NCI-H2081 (cell line): ENCODE measurements at regions not wholly inside any gene's neighbourhood (a gene's known extent, or its start where the extent isn't known, plus 50 kb on each side); places are given as distances from the start of the nearest gene placed in this dataset.

Experiments
- DNase-seq, 2 experiments: peaks; one replicate each; lab custom pipeline; 2025; lab: John Stamatoyannopoulos, UW

DNA sequence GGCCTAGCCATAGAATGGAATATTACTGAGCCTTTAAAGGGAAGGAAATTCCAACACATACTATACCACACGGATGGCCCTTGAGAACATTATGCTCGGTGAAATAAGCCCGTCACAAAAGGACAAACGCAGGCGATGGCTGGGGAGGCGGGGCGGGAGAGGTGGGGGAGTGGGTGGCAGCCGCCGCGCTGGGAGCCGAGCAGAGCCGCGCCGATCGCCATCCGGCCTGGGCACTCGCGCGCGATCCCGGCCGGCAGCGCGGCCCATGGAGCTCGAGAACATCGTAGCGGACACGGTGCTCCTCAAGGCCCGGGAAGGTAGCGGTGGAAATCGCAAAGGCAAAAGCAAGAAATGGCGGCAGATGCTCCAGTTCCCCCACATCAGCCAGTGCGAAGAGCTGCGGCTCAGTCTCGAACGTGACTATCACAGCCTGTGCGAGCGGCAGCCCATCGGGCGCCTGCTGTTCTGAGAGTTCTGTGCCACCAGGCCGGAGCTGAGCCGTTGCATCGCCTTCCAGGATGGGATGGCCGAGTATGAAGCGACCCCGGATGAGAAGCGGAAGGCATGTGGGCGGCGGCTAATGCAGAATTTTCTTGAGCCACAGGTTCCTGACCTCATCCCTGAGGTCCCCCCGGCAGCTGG is 140.1 kb downstream of the ZDHHC20 start:
- DNase-seq, result no peak

DNA sequence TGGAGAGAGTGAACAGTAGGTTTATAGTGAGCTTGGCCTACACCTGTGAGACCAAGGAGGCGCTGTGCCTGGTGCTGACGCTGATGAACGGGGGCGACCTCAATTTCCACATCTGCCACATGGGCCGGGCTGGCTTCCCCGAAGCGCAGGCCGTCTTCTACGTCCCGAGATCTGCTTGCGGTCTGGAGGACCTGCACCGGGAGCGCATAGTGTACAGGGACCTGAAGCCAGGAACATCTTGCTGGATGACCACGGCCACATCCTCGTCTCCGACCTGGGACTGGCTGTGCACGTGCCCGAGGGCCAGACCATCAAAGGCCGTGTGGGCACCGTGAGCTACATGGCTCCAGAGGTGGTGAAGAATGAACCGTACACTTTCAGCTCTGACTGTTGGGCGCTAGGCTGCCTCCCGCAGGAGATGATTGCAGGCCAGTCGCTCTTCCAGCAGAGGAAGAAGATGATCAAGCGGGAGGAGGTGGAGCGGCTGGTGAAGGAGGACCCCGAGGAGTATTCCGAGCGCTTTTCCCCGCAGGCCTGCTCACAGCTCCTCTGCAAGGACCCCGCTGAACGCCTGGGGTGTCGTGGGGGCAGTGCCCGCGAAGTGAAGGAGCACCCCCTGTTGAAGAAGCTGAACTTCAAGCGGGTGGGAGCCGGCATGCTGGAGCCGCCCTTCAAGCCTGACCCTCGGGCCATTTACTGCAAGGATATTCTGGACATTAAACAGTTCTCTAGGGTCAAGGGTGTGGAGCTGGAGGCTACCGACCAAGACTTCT is 139.0 kb downstream of the ZDHHC20 start:
- no peak for DNase-seq

DNA sequence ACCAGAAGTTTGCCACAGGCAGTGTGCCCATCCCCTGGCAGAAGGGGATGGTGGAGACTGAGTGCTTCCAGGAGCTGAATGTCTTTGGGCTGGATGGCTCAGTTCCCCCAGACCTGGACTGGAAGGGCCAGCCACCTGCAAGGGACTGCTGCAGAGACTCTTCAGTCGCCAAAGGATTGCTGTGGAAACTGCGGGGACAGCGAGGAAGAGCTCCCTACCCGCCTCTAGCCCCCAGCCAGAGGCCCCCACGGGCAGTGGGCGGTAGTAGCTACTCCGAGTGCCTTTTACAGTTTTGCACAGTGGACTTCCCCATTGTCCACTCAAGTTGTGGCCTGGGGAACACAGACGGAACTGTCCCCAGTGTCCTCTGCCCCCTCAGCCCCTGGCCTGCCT is 138.5 kb downstream of the ZDHHC20 start:
- no peak for DNase-seq

DNA sequence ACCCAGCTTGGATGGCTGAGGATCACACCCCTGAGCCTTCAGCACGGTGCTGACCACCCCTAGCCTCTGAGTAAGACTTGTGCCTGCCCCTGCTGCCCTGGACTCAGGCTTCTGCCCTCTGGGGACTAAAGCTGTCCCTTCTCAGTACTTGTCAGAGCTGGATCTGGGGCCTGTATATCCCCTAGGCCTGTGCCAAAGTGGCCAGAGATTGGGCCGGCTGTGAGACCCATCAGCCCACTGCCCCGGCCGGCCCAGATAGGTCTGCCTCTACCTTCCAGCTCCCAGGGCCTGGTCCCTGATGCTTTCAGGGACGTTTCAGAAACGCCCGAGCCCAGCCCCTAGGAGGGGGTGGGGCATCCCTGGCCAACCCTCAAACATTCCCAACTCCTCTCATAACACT is 137.8 kb downstream of the ZDHHC20 start:
- no peak for DNase-seq

DNA sequence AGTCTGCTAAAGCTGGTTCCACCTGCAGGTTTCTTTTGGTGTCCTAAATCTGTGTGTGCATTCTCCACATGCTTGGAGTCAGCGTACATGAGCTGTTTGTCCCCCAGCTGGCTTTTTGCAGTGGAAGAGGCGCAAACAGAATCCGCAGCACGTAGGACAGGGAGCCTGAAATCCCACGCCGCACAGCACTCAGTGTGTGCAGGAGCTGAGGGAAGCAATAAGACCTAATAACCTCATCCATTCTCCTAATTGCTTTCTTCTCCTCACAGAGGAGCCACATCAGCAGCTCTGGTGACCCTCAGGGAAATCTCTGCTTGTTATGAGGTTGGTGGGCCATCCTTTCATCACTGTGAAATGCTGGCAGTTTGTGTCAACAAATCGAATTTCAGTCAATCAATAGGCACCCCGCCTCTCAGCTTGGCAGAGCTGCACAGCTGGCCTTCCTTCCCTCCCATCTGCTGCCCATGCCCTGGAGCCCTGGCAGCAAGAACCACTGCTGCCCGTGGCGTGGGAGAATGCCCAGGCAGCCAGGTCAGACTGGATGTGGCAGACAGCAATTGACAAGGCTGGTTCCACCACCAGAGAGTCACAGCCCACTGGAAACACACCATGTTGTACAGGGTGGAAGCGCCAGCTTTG is 136.7 kb downstream of the ZDHHC20 start:
- DNase-seq, result no peak
